ENCODE measurements at regions not wholly inside any gene's neighbourhood (a gene's known extent, or its start where the extent isn't known, plus 50 kb on each side); places are given as distances from the start of the nearest gene placed in this dataset.

- TF ChIP-seq, protein P1, sequence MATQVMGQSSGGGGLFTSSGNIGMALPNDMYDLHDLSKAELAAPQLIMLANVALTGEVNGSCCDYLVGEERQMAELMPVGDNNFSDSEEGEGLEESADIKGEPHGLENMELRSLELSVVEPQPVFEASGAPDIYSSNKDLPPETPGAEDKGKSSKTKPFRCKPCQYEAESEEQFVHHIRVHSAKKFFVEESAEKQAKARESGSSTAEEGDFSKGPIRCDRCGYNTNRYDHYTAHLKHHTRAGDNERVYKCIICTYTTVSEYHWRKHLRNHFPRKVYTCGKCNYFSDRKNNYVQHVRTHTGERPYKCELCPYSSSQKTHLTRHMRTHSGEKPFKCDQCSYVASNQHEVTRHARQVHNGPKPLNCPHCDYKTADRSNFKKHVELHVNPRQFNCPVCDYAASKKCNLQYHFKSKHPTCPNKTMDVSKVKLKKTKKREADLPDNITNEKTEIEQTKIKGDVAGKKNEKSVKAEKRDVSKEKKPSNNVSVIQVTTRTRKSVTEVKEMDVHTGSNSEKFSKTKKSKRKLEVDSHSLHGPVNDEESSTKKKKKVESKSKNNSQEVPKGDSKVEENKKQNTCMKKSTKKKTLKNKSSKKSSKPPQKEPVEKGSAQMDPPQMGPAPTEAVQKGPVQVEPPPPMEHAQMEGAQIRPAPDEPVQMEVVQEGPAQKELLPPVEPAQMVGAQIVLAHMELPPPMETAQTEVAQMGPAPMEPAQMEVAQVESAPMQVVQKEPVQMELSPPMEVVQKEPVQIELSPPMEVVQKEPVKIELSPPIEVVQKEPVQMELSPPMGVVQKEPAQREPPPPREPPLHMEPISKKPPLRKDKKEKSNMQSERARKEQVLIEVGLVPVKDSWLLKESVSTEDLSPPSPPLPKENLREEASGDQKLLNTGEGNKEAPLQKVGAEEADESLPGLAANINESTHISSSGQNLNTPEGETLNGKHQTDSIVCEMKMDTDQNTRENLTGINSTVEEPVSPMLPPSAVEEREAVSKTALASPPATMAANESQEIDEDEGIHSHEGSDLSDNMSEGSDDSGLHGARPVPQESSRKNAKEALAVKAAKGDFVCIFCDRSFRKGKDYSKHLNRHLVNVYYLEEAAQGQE (tag by site-specific recombination; IDR thresholded peaks at IDR 0.05): no peak
- TF ChIP-seq ZNF747 (tag by site-specific recombination; IDR thresholded peaks at IDR 0.05) (no peak), ZNF701 (tag by site-specific recombination; IDR thresholded peaks at IDR 0.05) (no peak), KLF16 (tag by site-specific recombination; IDR thresholded peaks at IDR 0.05) (no peak), BCL11A (tag by site-specific recombination; IDR thresholded peaks at IDR 0.05; ENCODE audit: low read depth) (no peak), ZNF311 (tag by site-specific recombination; IDR thresholded peaks at IDR 0.05; ENCODE audit: borderline replicate concordance) (no peak), ZNF10 (tag by site-specific recombination; IDR thresholded peaks at IDR 0.05) (no peak), MEIS1 (CRISPR knock-in tag; IDR thresholded peaks at IDR 0.05; ENCODE audit: borderline replicate concordance) (no peak)
- TF ChIP-seq, protein P2, sequence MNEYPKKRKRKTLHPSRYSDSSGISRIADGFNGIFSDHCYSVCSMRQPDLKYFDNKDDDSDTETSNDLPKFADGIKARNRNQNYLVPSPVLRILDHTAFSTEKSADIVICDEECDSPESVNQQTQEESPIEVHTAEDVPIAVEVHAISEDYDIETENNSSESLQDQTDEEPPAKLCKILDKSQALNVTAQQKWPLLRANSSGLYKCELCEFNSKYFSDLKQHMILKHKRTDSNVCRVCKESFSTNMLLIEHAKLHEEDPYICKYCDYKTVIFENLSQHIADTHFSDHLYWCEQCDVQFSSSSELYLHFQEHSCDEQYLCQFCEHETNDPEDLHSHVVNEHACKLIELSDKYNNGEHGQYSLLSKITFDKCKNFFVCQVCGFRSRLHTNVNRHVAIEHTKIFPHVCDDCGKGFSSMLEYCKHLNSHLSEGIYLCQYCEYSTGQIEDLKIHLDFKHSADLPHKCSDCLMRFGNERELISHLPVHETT (tag by site-specific recombination; IDR thresholded peaks at IDR 0.05): no peak
- TF ChIP-seq, protein P3, sequence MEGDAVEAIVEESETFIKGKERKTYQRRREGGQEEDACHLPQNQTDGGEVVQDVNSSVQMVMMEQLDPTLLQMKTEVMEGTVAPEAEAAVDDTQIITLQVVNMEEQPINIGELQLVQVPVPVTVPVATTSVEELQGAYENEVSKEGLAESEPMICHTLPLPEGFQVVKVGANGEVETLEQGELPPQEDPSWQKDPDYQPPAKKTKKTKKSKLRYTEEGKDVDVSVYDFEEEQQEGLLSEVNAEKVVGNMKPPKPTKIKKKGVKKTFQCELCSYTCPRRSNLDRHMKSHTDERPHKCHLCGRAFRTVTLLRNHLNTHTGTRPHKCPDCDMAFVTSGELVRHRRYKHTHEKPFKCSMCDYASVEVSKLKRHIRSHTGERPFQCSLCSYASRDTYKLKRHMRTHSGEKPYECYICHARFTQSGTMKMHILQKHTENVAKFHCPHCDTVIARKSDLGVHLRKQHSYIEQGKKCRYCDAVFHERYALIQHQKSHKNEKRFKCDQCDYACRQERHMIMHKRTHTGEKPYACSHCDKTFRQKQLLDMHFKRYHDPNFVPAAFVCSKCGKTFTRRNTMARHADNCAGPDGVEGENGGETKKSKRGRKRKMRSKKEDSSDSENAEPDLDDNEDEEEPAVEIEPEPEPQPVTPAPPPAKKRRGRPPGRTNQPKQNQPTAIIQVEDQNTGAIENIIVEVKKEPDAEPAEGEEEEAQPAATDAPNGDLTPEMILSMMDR (tag by site-specific recombination; IDR thresholded peaks at IDR 0.05): no peak
These were observed 375.7 kb downstream of the TENT5A start for GRCh38 chr6:81376745-81377144.
